Activated naive CD4-positive, alpha-beta T cell treated with anti-CD3 and anti-CD28 coated beads, Interleukin-2, amount 50 U/mL, for 24 hours (primary cell): ENCODE measurements at regions not wholly inside any gene's neighbourhood (a gene's known extent, or its start where the extent isn't known, plus 50 kb on each side); places are given as distances from the start of the nearest gene placed in this dataset.

Source experiments
- H3K27ac Mint-ChIP-seq: one replicate; pipeline ENCODE4 v1.8.0; 2021; ENCODE audit warnings: mild to moderate bottlenecking, mixed read lengths
- H3K27me3 Mint-ChIP-seq: one replicate; pipeline ENCODE4 v1.8.0; 2021; ENCODE audit warnings: mixed read lengths
- H3K36me3 Mint-ChIP-seq: one replicate; pipeline ENCODE4 v1.8.0; 2021; ENCODE audit warnings: mixed read lengths
- H3K4me1 Mint-ChIP-seq: one replicate; pipeline ENCODE4 v1.8.0; 2021; ENCODE audit warnings: mixed read lengths
- H3K4me3 Mint-ChIP-seq: one replicate; pipeline ENCODE4 v1.8.0; 2021; ENCODE audit warnings: mild to moderate bottlenecking, mixed read lengths
- H3K9me3 Mint-ChIP-seq: one replicate; pipeline ENCODE4 v1.8.0; 2021; ENCODE audit warnings: mixed read lengths

GRCh38 chr13:48852911-48853727 lies 122.6 kb upstream of the FNDC3A start:
- Mint-ChIP-seq H3K4me3 (no peak overlapping the region), H3K27ac (no peak overlapping the region), H3K9me3 (no peaks in the 10 kb centered on the region), H3K27me3 (no peaks in the 10 kb centered on the region), H3K4me1 (peaks cover 23% of the 10 kb centered on the region), H3K36me3 (no peaks in the 10 kb centered on the region)

GRCh38 chr13:48853728-48854102 lies 122.0 kb upstream of the FNDC3A start:
- no peaks in the 10 kb centered on the region for H3K27me3 Mint-ChIP-seq
- H3K36me3 Mint-ChIP-seq: no peaks in the 10 kb centered on the region
- peak overlapping the region; percentile 67 for H3K27ac Mint-ChIP-seq
- no peak overlapping the region for H3K4me3 Mint-ChIP-seq
- H3K4me1 Mint-ChIP-seq: peaks cover 29% of the 10 kb centered on the region
- no peaks in the 10 kb centered on the region for H3K9me3 Mint-ChIP-seq

- no peaks in the 10 kb centered on the region for H3K9me3 Mint-ChIP-seq
- H3K4me1 Mint-ChIP-seq: peaks cover 26% of the 10 kb centered on the region
- H3K4me3 Mint-ChIP-seq: no peak overlapping the region
- no peaks in the 10 kb centered on the region for H3K36me3 Mint-ChIP-seq
- H3K27me3 Mint-ChIP-seq: no peaks in the 10 kb centered on the region
- no peak overlapping the region for H3K27ac Mint-ChIP-seq
Measured at GRCh38 chr13:48857576-48857975, 118.1 kb upstream of the FNDC3A start.

GRCh38 chr13:48858122-48858902 lies 117.4 kb upstream of the FNDC3A start:
- no peaks in the 10 kb centered on the region for H3K27me3 Mint-ChIP-seq
- H3K4me1 Mint-ChIP-seq: peaks cover 26% of the 10 kb centered on the region
- H3K36me3 Mint-ChIP-seq: no peaks in the 10 kb centered on the region
- H3K27ac Mint-ChIP-seq: no peak overlapping the region
- H3K9me3 Mint-ChIP-seq: no peaks in the 10 kb centered on the region
- peak overlapping the region; percentile 6 for H3K4me3 Mint-ChIP-seq

- Mint-ChIP-seq H3K4me3 (no peak overlapping the region), H3K27me3 (no peaks in the 10 kb centered on the region), H3K4me1 (peaks cover 19% of the 10 kb centered on the region), H3K9me3 (no peaks in the 10 kb centered on the region), H3K27ac (no peak overlapping the region), H3K36me3 (no peaks in the 10 kb centered on the region)
Measured at GRCh38 chr13:48859272-48860105, 116.2 kb upstream of the FNDC3A start.

GRCh38 chr13:48860364-48860763 lies 115.3 kb upstream of the FNDC3A start:
- Mint-ChIP-seq H3K4me3 (no peak overlapping the region), H3K4me1 (peaks cover 19% of the 10 kb centered on the region), H3K9me3 (no peaks in the 10 kb centered on the region), H3K27ac (no peak overlapping the region), H3K27me3 (no peaks in the 10 kb centered on the region), H3K36me3 (no peaks in the 10 kb centered on the region)

GRCh38 chr13:48862572-48862971 lies 113.1 kb upstream of the FNDC3A start:
- no peaks in the 10 kb centered on the region for H3K9me3 Mint-ChIP-seq
- H3K27ac Mint-ChIP-seq: no peak overlapping the region
- no peak overlapping the region for H3K4me3 Mint-ChIP-seq
- peaks cover 19% of the 10 kb centered on the region for H3K4me1 Mint-ChIP-seq
- H3K36me3 Mint-ChIP-seq: no peaks in the 10 kb centered on the region
- H3K27me3 Mint-ChIP-seq: no peaks in the 10 kb centered on the region

GRCh38 chr13:48864100-48864499 lies 111.6 kb upstream of the FNDC3A start:
- Mint-ChIP-seq H3K27me3 (no peaks in the 10 kb centered on the region), H3K4me1 (peaks cover 7% of the 10 kb centered on the region), H3K9me3 (no peaks in the 10 kb centered on the region), H3K36me3 (no peaks in the 10 kb centered on the region), H3K4me3 (no peak overlapping the region), H3K27ac (no peak overlapping the region)

GRCh38 chr13:48866249-48866648 lies 109.5 kb upstream of the FNDC3A start:
- no peaks in the 10 kb centered on the region for H3K36me3 Mint-ChIP-seq
- H3K27me3 Mint-ChIP-seq: no peaks in the 10 kb centered on the region
- H3K9me3 Mint-ChIP-seq: no peaks in the 10 kb centered on the region
- no peak overlapping the region for H3K4me3 Mint-ChIP-seq
- H3K27ac Mint-ChIP-seq: no peak overlapping the region
- H3K4me1 Mint-ChIP-seq: peaks cover 3% of the 10 kb centered on the region

GRCh38 chr13:48873081-48873480 lies 102.6 kb upstream of the FNDC3A start:
- Mint-ChIP-seq H3K4me1 (no peaks in the 10 kb centered on the region), H3K27me3 (no peaks in the 10 kb centered on the region), H3K36me3 (no peaks in the 10 kb centered on the region), H3K4me3 (no peak overlapping the region), H3K9me3 (no peaks in the 10 kb centered on the region), H3K27ac (no peak overlapping the region)

- H3K27ac Mint-ChIP-seq: no peak overlapping the region
- H3K4me3 Mint-ChIP-seq: no peak overlapping the region
- H3K36me3 Mint-ChIP-seq: no peaks in the 10 kb centered on the region
- no peaks in the 10 kb centered on the region for H3K4me1 Mint-ChIP-seq
- no peaks in the 10 kb centered on the region for H3K9me3 Mint-ChIP-seq
- no peaks in the 10 kb centered on the region for H3K27me3 Mint-ChIP-seq
Measured at GRCh38 chr13:48873587-48873986, 102.1 kb upstream of the FNDC3A start.

GRCh38 chr13:48874165-48874564 lies 101.5 kb upstream of the FNDC3A start:
- H3K4me3 Mint-ChIP-seq: no peak overlapping the region
- H3K4me1 Mint-ChIP-seq: peaks cover 3% of the 10 kb centered on the region
- no peaks in the 10 kb centered on the region for H3K27me3 Mint-ChIP-seq
- no peak overlapping the region for H3K27ac Mint-ChIP-seq
- H3K9me3 Mint-ChIP-seq: no peaks in the 10 kb centered on the region
- H3K36me3 Mint-ChIP-seq: no peaks in the 10 kb centered on the region

GRCh38 chr13:48875047-48875446 lies 100.7 kb upstream of the FNDC3A start:
- Mint-ChIP-seq H3K4me3 (no peak overlapping the region), H3K9me3 (no peaks in the 10 kb centered on the region), H3K27ac (no peak overlapping the region), H3K36me3 (no peaks in the 10 kb centered on the region), H3K27me3 (no peaks in the 10 kb centered on the region), H3K4me1 (peaks cover 11% of the 10 kb centered on the region)

GRCh38 chr13:48876289-48876688 lies 99.4 kb upstream of the FNDC3A start:
- Mint-ChIP-seq H3K36me3 (no peaks in the 10 kb centered on the region), H3K27me3 (no peaks in the 10 kb centered on the region), H3K27ac (no peak overlapping the region), H3K4me3 (no peak overlapping the region), H3K4me1 (peaks cover 18% of the 10 kb centered on the region), H3K9me3 (no peaks in the 10 kb centered on the region)

GRCh38 chr13:48879432-48879831 lies 96.3 kb upstream of the FNDC3A start:
- Mint-ChIP-seq H3K27ac (peak overlapping the region; percentile 75), H3K36me3 (no peaks in the 10 kb centered on the region), H3K9me3 (no peaks in the 10 kb centered on the region), H3K27me3 (no peaks in the 10 kb centered on the region), H3K4me1 (peaks cover 39% of the 10 kb centered on the region), H3K4me3 (peak overlapping the region; percentile 6)
